Renal cortex interstitium (tissue), 11 donors: ENCODE measurements at regions not wholly inside any gene's neighbourhood (a gene's known extent, or its start where the extent isn't known, plus 50 kb on each side); places are given as distances from the start of the nearest gene placed in this dataset.
"Not testable (repeated sequence)": the region's sequence is repeated elsewhere in the genome, so short reads cannot be mapped to it uniquely, and the experiment has no call there.

ENCODE experiments used
- DNase-seq, 11 donors: peaks; one replicate each; pipeline ENCODE4 v3.0.0-alpha.2; 2013; ENCODE audit warnings: low read depth in 9 of 11, low spot score in 4 of 11; ENCODE audit errors: extremely low read depth in 1 of 11

DNA sequence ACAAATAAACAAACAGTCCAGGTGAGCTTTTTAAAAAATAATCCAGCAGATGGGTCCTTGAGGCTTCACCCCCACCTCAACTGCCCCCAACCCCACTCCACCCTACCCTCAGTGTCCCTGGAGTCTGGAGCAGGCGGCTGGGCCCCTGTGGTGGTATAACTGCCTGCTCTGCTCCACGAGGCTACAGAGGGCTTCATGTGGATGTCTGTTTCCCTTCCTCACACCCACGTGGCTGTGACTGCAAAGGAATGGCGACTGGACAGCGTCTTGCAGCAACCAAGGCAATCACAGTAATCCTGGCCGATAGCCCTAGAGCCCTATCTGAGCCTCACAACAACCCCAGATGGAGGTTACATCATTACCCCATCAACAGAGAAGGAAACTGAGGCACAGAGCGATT lies 76.5 kb downstream of the SLC2A10 start:
- DNase-seq: no peak

GRCh38 chr20:46786566-46786965 lies 77.1 kb downstream of the SLC2A10 start:
- no peak for DNase-seq

DNA sequence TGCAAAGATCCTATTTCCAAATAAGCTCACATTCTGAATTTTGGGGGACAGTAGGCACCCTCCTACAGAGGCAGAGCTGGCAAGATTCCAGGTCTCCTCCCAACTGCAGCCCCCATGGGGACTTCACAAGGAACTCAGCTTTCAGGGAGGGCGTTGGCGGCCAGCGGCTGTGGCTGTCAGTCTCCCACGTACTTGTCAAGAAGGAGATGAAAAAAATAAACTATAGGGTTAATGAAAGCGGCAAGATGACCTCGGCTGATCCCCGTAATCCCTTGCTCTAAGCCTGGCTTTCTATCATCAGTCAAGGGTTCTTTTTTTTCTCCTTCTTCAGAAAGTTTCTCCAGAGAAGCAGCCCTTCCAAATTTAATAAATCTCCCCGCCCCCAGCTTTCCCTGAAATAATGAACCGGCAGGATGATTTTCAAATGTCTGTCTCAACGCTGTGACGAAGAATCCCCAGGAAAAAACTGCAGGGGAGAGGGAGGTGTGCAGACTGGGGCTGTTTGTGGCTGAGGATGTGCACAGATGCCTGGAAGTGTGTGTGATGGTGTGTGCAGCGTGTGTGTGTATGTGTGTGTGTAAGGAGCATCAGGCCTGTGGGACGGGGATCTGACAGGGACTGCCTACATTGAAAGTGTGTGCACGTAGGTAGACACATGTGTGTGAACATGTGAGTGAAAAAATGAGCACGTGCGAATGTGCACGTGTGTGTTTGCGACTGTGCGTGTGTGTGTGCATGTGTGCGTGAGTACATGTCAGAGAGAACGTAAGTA lies 78.7 kb downstream of the SLC2A10 start:
- DNase-seq: no peak

- not testable (repeated sequence) for DNase-seq
These were observed 79.3 kb downstream of the SLC2A10 start for GRCh38 chr20:46788763-46789091.

GRCh38 chr20:46789339-46790028 lies 80.0 kb downstream of the SLC2A10 start:
- no peak for DNase-seq

GRCh38 chr20:46791722-46792416 lies 82.4 kb downstream of the SLC2A10 start:
- DNase-seq: no peak

DNA sequence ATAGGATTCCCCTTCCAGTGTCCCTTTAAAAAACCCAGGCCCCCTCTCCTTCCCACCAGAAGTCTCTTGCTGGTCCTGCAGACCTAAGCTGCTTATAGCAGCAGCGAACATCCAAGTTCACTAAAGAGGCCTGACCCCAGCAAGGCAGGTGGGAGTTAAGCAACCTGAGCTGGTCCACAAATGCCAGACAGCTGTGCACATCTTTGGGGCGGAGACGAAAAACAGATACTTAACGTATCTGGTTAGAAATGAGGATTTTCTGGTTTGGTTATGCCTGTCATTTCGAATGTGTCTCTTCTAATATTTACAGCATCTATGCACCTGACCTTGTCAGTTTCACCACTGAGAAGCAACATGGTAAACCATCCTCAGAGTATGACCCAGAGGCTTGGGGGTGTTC lies 87.8 kb downstream of the SLC2A10 start:
- DNase-seq: no peak

GRCh38 chr20:46798430-46798829 lies 89.0 kb downstream of the SLC2A10 start:
- no peak for DNase-seq

DNA sequence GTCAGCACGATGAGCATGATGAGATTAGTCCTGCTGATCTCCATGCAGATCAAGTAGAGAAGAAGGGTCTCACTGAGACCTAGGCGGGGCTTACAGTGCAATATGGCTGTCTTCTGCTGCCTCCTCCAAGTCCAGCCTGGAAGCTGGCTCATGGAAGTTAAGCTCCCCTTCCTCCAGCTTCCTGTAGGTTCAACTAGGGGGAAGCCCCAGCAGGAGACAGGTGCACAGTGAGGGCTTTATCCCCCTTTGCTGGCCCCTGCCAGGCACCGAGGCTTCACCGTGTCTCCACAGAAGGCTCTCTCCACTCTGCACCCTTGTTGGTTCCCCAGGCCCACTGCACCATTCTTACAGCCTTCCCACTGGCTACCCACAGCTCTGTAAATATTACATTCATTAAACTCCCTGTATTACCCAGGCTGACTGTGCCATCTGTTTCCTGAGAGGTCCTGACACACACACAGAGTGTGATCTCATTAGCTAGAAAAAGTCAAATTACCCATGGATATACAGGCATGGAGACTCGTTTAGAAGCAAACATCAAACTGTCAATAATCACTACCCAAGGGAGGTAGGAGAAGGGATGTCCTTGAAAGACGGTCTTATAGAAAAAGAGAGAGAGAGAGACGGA lies 90.4 kb downstream of the SLC2A10 start:
- no peak for DNase-seq

- no peak for DNase-seq
These were observed 91.0 kb downstream of the SLC2A10 start for GRCh38 chr20:46800409-46800804.

GRCh38 chr20:46801003-46801702 lies 91.7 kb downstream of the SLC2A10 start:
- no peak for DNase-seq

GRCh38 chr20:46802722-46803121 lies 91.9 kb upstream of the EYA2 start:
- no peak for DNase-seq

- DNase-seq: no peak
These were observed 91.3 kb upstream of the EYA2 start for GRCh38 chr20:46803123-46804020.

GRCh38 chr20:46804126-46804525 lies 90.5 kb upstream of the EYA2 start:
- no peak for DNase-seq

GRCh38 chr20:46805836-46806235 lies 88.8 kb upstream of the EYA2 start:
- no peak for DNase-seq

DNA sequence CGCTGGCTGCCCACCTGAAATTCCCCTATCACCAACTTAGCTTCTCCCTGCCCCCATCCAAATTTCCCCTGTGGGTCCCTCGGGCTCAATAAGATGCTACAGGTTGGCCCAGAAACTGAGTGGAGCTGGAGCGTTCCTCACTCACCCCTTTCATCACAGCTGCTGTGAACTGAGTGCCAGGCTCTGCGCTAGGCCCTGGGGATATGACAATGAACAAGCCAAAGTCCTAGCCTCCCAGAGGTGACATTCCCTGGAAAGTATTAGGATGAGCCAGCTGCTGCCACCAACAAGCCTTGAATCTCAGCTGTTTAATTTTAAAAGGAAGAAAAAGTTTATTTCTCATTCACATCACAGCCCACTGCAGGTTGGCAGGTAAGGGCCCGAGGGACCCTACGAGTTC lies 86.6 kb upstream of the EYA2 start:
- no peak for DNase-seq

DNA sequence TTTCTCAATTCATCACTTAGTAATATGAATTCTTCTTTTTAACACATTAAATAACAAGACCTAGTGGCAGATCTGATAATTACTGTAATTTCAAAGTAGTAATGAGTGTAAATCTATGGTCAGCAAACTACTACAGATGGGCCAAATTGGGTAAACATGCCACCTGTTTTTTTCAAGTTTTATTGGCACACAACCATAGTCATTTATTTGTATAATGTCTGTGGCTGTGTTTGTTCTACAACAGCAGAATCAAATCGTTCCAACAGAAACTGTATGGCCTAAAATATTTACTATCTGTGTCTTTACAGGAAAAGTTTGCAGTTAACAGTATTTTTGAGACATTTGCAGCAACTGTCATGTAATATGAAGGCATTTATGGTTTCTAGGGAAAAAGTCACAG lies 86.1 kb upstream of the EYA2 start:
- DNase-seq: no peak

DNA sequence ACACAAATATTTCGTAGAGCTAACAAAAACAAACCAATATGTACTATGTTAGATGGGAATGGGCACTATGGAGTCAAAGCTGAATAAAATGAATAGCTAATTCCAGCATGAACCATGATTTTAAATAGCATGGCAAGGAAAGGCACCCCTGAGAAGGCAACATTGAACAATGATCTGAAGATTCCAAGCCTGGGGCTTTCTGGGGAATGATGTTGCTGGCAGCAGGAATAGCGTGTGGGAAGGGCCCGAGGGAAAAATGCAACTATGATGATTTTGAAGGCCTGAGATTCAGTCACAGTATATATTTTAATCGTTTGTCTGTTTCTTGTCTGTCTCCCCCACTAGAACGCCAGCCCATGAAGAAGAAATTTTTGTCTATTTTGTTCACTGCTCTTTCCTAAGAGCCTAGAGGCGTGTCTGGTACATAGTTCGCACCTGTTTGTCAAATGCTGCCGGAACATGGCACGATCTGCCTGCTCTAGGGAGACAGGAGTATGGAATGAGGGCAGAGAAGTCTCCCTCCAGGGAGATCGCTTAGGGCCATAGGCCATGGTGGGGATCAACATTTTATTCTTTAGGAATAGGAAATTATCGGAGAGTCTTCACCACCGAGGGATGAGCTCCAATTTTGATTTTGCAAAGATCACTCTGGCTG lies 84.8 kb upstream of the EYA2 start:
- DNase-seq: no peak
